SU-DHL-6 (cell line): ENCODE measurements at regions not wholly inside any gene's neighbourhood (a gene's known extent, or its start where the extent isn't known, plus 50 kb on each side); places are given as distances from the start of the nearest gene placed in this dataset.

ENCODE experiments used
- H2AFZ ChIP-seq: fragments of 200-600 bp; sonication (generic); 2 replicates; pipeline ENCODE4 v1.6.1; 2014; ENCODE audit warnings: low read depth, mild to moderate bottlenecking, moderate library complexity, mixed read lengths, antibody characterized with exemption, low read length; ENCODE audit not compliant: severe bottlenecking
- H3F3A ChIP-seq: fragments of 200-600 bp; shearing (Covaris generic); 2 replicates; pipeline ENCODE4 v1.6.0; 2016; ENCODE audit warnings: antibody characterized with exemption, mild to moderate bottlenecking; ENCODE audit not compliant: insufficient read depth
- H3K27ac ChIP-seq: fragments of 200-600 bp; sonication (generic); 2 replicates; pipeline ENCODE4 v1.5.1; 2016; ENCODE audit warnings: low read depth, mild to moderate bottlenecking, low read length, moderate library complexity, mixed read lengths
- H3K27me3 ChIP-seq: fragments of 200-600 bp; sonication (generic), shearing (Covaris generic); 2 replicates; pipeline ENCODE4 v1.6.0; 2014; ENCODE audit warnings: mild to moderate bottlenecking, low read length
- H3K36me3 ChIP-seq: fragments of 200-600 bp; sonication (generic); 2 replicates; pipeline ENCODE4 v1.6.1; 2014; ENCODE audit warnings: mild to moderate bottlenecking, low read length, mixed read lengths
- H3K4me2 ChIP-seq: fragments of 300-600, 200-600 bp; shearing (Covaris generic), sonication (generic); 2 replicates; pipeline ENCODE4 v1.6.0; 2014; ENCODE audit warnings: low read length, low read depth, mild to moderate bottlenecking; ENCODE audit not compliant: poor library complexity, severe bottlenecking
- H3K4me3 ChIP-seq: fragments of 200-600 bp; sonication (generic); 2 replicates; pipeline ENCODE4 v1.5.1; 2014; ENCODE audit warnings: antibody characterized with exemption, low read length, mild to moderate bottlenecking, mixed read lengths; ENCODE audit not compliant: insufficient read depth, poor library complexity, severe bottlenecking
- H3K79me2 ChIP-seq: fragments of 200-600 bp; sonication (generic); 2 replicates; pipeline ENCODE4 v1.6.1; 2014; ENCODE audit warnings: mild to moderate bottlenecking, low read length, moderate library complexity; ENCODE audit not compliant: insufficient read depth
- H3K9ac ChIP-seq: fragments of 200-600 bp; sonication (generic); 2 replicates; pipeline ENCODE4 v1.7.0; 2014; ENCODE audit warnings: mild to moderate bottlenecking, low read length
- H3K9me2 ChIP-seq: fragments of 200-600 bp; sonication (generic); replicated peaks from 2 replicates; pipeline ENCODE4 v1.6.1; 2014; ENCODE audit warnings: low read length; ENCODE audit not compliant: insufficient read depth
- H3K9me3 ChIP-seq: fragments of 200-600 bp; sonication (generic); 2 replicates; pipeline ENCODE4 v1.6.1; 2014; ENCODE audit warnings: low read length, mixed read lengths; ENCODE audit not compliant: insufficient read depth
- H4K20me1 ChIP-seq: fragments of 200-600 bp; sonication (generic); 2 replicates; pipeline ENCODE4 v1.6.1; 2014; ENCODE audit warnings: low read depth, mild to moderate bottlenecking, antibody characterized with exemption, low read length, moderate library complexity, mixed read lengths
- CTCF ChIP-seq: fragments of 200-600 bp; sonication (generic); IDR thresholded peaks from one replicate; pipeline ENCODE4 v1.5.1; 2017; ENCODE audit warnings: antibody characterized with exemption, mild to moderate bottlenecking, low read length, moderate library complexity; ENCODE audit not compliant: insufficient read depth, poor library complexity, severe bottlenecking
- EZH2phosphoT487 ChIP-seq: fragments of 200-600 bp; sonication (generic), shearing (Covaris generic); conservative IDR thresholded peaks from 2 replicates; pipeline ENCODE4 v1.6.1; 2018; ENCODE audit warnings: mild to moderate bottlenecking, antibody characterized with exemption, low read length, moderate library complexity, mixed read lengths

GRCh38 chr9:522658-523057 is 308.0 kb downstream of the DOCK8 start:
- Histone ChIP-seq H4K20me1 (peaks cover 22% of the 10 kb centered on the region; the same call in 1 of the 2 replicates), H3K4me2 (no peak overlapping the region), H3K36me3 (peaks cover 7% of the 10 kb centered on the region; the same call in 1 of the 2 replicates), H3K27me3 (no peaks in the 10 kb centered on the region), H3K79me2 (peaks cover 100% of the 10 kb centered on the region), H3K9me3 (no peaks in the 10 kb centered on the region), H3K27ac (0 out of 2 replicates have a peak overlapping the region, but pooled peaks have one; percentile 6), H3K9ac (no peak overlapping the region), H3K9me2 (no peaks in the 10 kb centered on the region), H2AFZ (no peak overlapping the region), H3F3A (0 out of 2 replicates have a peak, but pooled peaks cover 5% of the 10 kb centered on the region), H3K4me3 (no peak overlapping the region)
- TF ChIP-seq EZH2phosphoT487 (no peak), CTCF (no peak)

- H3K36me3 ChIP-seq: peaks cover 7% of the 10 kb centered on the region; the same call in 1 of the 2 replicates
- no peak overlapping the region for H2AFZ ChIP-seq
- H3K79me2 ChIP-seq: peaks cover 98% of the 10 kb centered on the region
- no peaks in the 10 kb centered on the region for H3K9me2 ChIP-seq
- H3K9me3 ChIP-seq: no peaks in the 10 kb centered on the region
- H4K20me1 ChIP-seq: peaks cover 17% of the 10 kb centered on the region; the same call in 1 of the 2 replicates
- H3K4me3 ChIP-seq: no peak overlapping the region
- H3K27ac ChIP-seq: no peak overlapping the region
- H3F3A ChIP-seq: 0 out of 2 replicates have a peak, but pooled peaks cover 5% of the 10 kb centered on the region
- no peak overlapping the region for H3K4me2 ChIP-seq
- no peak overlapping the region for H3K9ac ChIP-seq
- TF ChIP-seq EZH2phosphoT487 (no peak), CTCF (no peak)
- no peaks in the 10 kb centered on the region for H3K27me3 ChIP-seq
Measured at GRCh38 chr9:523444-523843, 308.8 kb downstream of the DOCK8 start.

- H3K9ac ChIP-seq: no peak overlapping the region
- peaks cover 7% of the 10 kb centered on the region; the same call in 1 of the 2 replicates for H3K36me3 ChIP-seq
- H3K4me2 ChIP-seq: no peak overlapping the region
- no peaks in the 10 kb centered on the region for H3K27me3 ChIP-seq
- TF ChIP-seq CTCF (no peak), EZH2phosphoT487 (no peak)
- H3K9me3 ChIP-seq: no peaks in the 10 kb centered on the region
- no peak overlapping the region for H3K27ac ChIP-seq
- H4K20me1 ChIP-seq: peaks cover 15% of the 10 kb centered on the region; the same call in 1 of the 2 replicates
- 0 out of 2 replicates have a peak, but pooled peaks cover 5% of the 10 kb centered on the region for H3F3A ChIP-seq
- peaks cover 98% of the 10 kb centered on the region for H3K79me2 ChIP-seq
- no peaks in the 10 kb centered on the region for H3K9me2 ChIP-seq
- no peak overlapping the region for H3K4me3 ChIP-seq
- H2AFZ ChIP-seq: no peak overlapping the region
Measured at GRCh38 chr9:524008-524407, 309.3 kb downstream of the DOCK8 start.
